SK-N-MC (cell line): ENCODE measurements at regions not wholly inside any gene's neighbourhood (a gene's known extent, or its start where the extent isn't known, plus 50 kb on each side); places are given as distances from the start of the nearest gene placed in this dataset.
"Not testable (repeated sequence)": the region's sequence is repeated elsewhere in the genome, so short reads cannot be mapped to it uniquely, and the experiment has no call there.

ENCODE experiments used
- EZH2 ChIP-seq: fragments of 200-600 bp; sonication (generic); IDR thresholded peaks from one replicate; pipeline ENCODE4 v1.6.1; 2017; ENCODE audit warnings: antibody characterized with exemption
- FOXP2 ChIP-seq: optimal IDR thresholded peaks from 2 replicates; pipeline ENCODE3; 2011; ENCODE audit warnings: mild to moderate bottlenecking, moderate library complexity; ENCODE audit not compliant: insufficient read depth; ENCODE audit errors: extremely low read length, control extremely low read depth
- POLR2AphosphoS5 ChIP-seq: IDR thresholded peaks from 2 replicates; pipeline ENCODE4 v1.6.1; 2012; ENCODE audit warnings: mild to moderate bottlenecking, low read depth, low read length, borderline replicate concordance

DNA sequence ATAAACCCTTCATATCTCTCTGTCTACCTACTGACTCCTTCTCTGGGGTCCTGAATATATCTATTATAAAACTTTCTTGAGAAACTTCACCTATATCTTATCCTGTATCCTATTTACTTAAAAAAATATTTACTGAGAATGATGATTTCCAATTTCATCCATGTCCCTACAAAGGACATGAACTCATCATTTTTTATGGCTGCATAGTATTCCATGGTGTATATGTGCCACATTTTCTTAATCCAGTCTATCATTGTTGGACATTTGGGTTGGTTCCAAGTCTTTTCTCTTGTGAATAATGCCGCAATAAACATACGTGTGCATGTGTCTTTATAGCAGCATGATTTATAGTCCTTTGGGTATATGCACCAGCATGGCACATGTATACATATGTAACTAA, 301.7 kb upstream of the RAI14 start:
- TF ChIP-seq POLR2AphosphoS5, EZH2, FOXP2: not testable (repeated sequence)
